NCI-H748 (cell line): ENCODE measurements at regions not wholly inside any gene's neighbourhood (a gene's known extent, or its start where the extent isn't known, plus 50 kb on each side); places are given as distances from the start of the nearest gene placed in this dataset.

ENCODE experiments used
- DNase-seq: peaks from one replicate; lab custom pipeline; 2025; ENCODE audit not compliant: unreplicated experiment; lab: John Stamatoyannopoulos, UW

DNA sequence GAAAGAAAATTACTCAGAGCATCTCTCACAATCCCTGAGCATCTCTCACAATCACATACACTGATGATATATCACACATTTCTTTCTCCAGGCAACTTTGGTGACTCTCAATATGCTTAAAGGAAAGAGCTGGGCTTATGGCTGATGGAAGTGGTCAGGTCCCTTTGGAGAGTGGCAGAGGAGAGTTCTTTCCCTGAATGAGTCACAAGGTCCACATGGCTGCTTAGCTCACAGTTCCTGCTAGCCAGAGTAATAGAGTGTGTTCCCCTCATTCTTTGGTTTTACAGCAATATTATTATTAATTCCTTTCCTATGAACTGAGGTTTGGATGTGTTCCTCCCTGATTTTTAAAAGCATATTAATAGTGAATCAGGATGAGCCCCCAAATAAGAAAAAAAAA is 287.4 kb downstream of the C7orf25 start:
- DNase-seq, result no peak

- no peak for DNase-seq
Observed at GRCh38 chr7:42621543-42622219, 290.2 kb downstream of the C7orf25 start.

DNA sequence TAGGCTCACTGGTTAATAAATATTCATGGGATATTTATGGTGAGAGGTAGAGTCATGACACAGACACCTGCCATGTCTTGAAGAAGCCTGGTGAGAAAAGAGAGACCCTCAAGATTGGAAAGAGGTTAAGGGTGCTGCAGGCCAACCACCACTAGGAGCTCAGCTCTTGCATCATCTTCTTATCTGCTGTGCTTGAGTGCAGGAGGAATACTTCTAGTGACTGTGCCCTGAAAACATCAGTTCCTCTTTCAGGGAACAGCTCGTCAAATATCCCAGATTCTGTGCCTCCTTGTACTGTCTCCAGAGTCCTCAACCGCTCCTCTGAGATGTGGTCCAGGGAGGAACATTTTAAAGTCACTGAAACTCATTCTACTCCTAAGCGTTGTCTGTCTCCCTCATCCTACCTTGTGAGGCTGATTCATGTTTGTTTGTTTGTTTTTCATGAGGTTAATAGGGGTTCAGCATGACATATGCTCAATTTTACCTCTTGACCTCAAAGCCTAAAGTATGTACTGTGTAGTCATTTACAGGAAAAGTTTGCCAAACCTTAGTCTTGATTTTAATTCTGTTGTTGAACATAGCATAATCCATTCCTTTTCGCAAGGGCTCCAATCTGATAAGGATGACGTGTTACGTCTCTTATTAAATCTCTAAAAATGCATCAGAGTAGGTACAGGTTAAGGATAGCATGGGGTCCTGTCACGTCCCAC is 293.1 kb downstream of the C7orf25 start:
- DNase-seq, result no peak

- DNase-seq, result no peak
Observed at GRCh38 chr7:42617806-42618457, 293.9 kb downstream of the C7orf25 start.

GRCh38 chr7:42617071-42617765 is 294.7 kb downstream of the C7orf25 start:
- DNase-seq, result no peak

DNA sequence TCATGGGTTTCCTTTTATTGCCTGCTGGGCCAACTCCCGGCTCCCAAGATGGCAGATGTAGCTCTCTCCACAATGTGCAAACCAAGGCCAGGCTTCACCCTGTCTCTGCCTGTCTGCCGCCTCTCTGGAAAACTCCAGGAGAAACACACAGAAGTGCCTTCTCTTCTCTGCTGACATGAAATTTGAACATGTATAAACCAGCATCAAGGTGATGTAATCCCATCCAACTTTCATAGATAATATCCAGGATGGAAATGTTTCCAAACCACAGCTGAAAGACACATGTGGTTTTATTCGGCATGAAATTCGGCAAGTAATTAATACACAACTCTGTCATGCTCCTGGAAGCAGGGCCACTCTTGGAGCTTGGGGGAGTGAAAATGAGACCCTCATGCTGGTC is 297.2 kb downstream of the C7orf25 start:
- DNase-seq, result no peak

GRCh38 chr7:42611961-42612360 is 299.9 kb downstream of the C7orf25 start:
- no peak for DNase-seq

DNA sequence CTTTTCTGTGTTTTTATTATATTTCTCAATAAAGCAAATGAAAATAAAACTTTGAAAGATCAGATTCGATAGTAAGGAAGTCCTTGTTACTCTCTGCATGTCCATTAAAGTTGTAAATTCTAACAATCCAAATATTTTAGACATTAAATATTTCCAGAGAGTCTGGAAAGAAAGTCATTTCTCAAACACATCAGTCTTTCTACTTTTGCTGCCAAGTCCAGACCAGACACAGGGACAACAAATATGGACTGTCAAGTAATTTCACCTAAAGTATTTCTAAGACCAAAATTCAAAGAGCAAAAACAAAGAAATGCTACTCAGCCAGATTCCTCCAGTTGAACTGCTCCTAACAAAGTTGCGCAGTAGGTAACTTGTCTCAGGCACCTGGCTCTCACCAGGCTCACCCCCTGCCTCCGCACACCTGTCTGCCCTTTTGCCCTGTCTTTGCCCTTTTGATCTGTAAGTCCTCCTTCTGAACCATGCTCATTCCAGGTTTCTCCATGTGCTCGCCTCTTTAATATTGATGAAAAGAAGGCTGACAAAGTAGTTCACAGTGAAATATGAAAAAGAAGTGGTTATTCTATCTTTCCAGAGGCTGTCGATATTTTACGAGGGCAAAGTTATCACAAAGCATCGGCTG is 300.5 kb downstream of the C7orf25 start:
- no peak for DNase-seq

DNA sequence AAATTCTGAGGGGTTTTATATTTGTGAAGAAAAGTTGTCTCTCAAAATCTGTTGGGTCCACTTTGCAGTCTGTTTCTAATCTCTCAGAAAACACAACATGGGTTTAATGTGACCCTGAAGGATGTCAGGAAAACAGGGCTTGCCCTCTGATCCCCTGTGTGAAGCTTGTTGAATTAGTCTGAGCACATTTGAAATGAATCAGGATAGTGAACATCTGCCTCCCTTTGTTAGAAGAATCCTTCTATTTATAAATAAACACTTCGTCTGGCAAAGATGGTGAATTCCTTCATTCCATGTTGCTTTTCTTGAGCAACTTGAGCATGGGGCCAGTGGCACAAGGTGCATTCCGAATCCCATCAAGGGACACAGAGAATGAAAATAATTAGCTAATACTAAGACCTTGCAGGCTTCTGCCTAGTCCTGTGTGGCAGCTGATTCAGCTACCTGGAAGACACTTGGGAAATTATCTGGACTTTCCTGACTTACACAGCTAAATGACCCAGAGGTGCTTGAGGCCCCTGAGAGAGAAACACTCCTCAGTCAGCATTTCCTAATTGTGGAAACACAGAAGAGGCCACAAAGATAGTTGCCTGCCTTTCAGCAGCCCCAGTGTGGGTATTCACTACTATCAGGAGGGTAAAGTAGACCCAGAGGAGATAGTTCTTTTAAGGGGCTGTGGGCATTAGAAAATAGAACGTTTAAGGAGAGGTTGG is 305.5 kb downstream of the C7orf25 start:
- no peak for DNase-seq

DNA sequence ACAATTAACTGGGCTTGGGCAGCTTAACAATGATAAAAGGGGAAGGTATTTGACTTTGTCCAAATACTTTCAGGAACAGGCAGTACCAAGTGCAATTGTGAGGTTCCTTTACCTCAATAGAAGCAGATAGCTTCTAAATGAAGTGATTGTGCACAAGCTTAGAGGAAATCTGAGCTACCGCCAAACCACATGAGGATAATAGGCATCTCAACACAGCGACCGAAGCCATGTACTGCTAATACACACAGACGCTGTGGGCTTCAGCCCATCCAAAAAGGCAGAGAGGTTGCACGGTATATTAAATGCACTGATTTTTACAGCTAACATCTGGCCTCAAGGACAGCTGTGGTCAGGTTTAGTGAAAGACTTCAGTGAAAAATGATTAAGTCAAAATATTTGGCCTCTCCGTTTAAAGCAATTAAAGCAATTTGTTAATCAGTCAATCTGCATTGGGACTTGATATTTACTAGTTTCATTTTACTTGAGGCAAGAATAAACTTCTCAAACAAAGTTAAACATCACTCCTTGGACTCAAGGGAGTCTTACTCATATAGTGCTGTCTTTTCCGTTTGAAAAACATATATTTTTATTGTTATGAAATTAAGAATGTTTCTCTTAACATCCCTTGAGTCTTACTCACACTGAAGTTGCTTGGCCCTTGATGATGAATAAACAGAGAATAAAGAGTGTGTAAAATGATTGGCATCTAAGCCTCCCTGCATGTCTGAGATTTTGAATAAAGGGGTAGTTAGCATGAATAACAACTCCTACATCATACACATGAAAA is 306.3 kb downstream of the C7orf25 start:
- no peak for DNase-seq

GRCh38 chr7:42603496-42603895 is 308.4 kb downstream of the C7orf25 start:
- DNase-seq, result no peak

- DNase-seq, result no peak
Observed at GRCh38 chr7:42597300-42597699, 314.6 kb downstream of the C7orf25 start.

- no peak for DNase-seq
Observed at GRCh38 chr7:42596737-42597136, 315.1 kb downstream of the C7orf25 start.

DNA sequence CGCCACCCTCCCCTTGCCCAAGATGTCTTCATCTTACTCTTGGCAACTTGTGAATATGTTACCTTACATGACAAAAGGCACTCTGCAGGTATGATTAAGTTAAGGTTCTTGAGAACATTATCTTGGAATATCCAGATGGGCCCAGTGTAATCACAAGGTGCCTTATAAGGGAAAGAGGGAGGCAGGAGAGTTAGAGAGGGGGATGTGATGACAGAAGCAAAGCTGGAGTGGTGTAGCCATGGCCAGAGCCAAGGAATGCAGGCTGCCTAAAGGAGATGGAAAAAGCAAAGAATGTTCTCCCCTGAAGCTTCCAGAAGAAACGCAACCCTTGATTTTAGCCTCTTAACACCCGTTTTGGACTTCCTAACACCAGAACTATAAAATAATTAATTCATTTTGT is 318.0 kb downstream of the C7orf25 start:
- no peak for DNase-seq

GRCh38 chr7:42590771-42591310 is 321.0 kb downstream of the C7orf25 start:
- no peak for DNase-seq

DNA sequence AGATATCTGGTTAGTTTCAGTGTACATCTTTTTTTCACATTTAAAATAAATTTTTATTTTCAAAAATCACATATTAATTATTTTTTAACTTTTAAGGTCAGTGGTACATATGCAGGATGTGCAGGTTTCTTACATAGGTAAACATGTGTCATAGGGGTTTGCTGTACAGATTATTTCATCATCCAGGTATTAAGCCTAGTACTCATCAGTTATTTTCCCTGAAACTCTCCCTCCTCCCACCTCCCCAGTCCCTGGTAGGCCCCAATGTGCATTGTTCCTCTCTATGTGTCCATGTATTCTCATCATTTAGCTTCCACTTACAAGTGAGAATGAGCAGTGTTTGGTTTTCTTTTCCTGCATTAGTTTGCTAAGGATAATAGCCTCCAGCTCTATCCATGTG is 323.0 kb downstream of the C7orf25 start:
- DNase-seq, result no peak

GRCh38 chr7:42587806-42588205 is 324.1 kb downstream of the C7orf25 start:
- no peak for DNase-seq

GRCh38 chr7:42580061-42580460 is 331.8 kb downstream of the C7orf25 start:
- DNase-seq, result no peak

- DNase-seq, result no peak
Observed at GRCh38 chr7:42575171-42575570, 336.7 kb downstream of the C7orf25 start.

GRCh38 chr7:42574685-42575084 is 337.2 kb downstream of the C7orf25 start:
- no peak for DNase-seq
